OCI-LY1 (cell line): ENCODE measurements at regions not wholly inside any gene's neighbourhood (a gene's known extent, or its start where the extent isn't known, plus 50 kb on each side); places are given as distances from the start of the nearest gene placed in this dataset.

ENCODE experiments used
- CTCF ChIP-seq: fragments of 200-600 bp; sonication (generic), shearing (Covaris generic); IDR thresholded peaks from 2 replicates; pipeline ENCODE4 v1.5.1; 2017; ENCODE audit warnings: mild to moderate bottlenecking, antibody characterized with exemption, low read length, moderate library complexity, mixed read lengths
- EZH2 ChIP-seq: fragments of 200-600 bp; sonication (generic), shearing (Covaris generic); IDR thresholded peaks from 2 replicates; pipeline ENCODE4 v1.8.0; 2017; ENCODE audit warnings: borderline replicate concordance, mixed run types, mild to moderate bottlenecking, antibody characterized with exemption, low read length, moderate library complexity, mixed read lengths

- TF ChIP-seq CTCF (no peak), EZH2 (no peak)
Measured at GRCh38 chr14:65357689-65358088, 54.8 kb upstream of the FUT8 start.
